GM18867 (cell line): ENCODE measurements at regions not wholly inside any gene's neighbourhood (a gene's known extent, or its start where the extent isn't known, plus 50 kb on each side); places are given as distances from the start of the nearest gene placed in this dataset.

Experiments used
- ATAC-seq: cut with Tn5 transposase; IDR thresholded peaks from one replicate; pipeline ENCODE4 v1.9.1; 2021; ENCODE audit warnings: mild to moderate bottlenecking, moderate library complexity; ENCODE audit not compliant: unreplicated experiment

DNA sequence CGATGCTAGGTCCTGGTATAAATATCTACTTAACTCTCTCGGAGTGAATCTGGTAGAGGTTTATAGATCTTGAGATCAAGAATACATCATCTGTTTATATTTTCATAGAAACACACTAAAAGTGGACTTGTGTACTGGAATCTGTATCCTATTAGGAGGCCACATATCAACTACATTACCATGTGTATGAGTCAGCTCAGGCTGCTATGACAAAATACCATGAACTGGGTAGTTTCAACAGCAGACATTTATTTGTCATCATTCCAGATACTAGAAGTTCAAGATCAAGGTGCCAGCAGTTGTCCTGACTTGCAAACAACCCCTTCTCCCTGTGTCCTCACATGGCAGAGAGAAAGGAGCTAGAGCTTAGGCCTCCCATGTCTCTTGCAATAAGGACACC lies 113.9 kb upstream of the PFKP start:
- ATAC-seq = no peak

GRCh38 chr10:2951235-2951835 lies 116.0 kb upstream of the PFKP start:
- peak; percentile 26 for ATAC-seq

GRCh38 chr10:2950546-2950945 lies 116.8 kb upstream of the PFKP start:
- no peak for ATAC-seq

DNA sequence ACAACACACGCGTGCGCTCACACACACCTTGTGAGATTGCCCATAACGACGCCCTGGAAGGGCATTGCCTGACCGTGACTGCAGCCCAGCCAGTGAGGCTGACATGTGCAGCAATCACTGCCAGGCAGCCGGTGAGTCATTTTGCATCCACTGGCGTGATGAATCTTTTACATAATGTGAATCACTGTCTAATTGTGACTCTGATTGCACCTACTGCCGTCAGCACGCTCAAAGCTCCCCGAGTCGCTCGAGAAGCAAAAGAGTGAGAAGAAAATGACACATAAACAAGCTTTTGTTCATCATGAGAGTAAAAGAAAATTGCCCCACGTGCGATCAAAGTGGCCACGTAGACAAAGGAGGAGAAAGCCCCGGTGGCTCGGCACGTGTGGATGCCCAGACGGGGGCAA lies 117.4 kb upstream of the PFKP start:
- ATAC-seq = peak; percentile 66

DNA sequence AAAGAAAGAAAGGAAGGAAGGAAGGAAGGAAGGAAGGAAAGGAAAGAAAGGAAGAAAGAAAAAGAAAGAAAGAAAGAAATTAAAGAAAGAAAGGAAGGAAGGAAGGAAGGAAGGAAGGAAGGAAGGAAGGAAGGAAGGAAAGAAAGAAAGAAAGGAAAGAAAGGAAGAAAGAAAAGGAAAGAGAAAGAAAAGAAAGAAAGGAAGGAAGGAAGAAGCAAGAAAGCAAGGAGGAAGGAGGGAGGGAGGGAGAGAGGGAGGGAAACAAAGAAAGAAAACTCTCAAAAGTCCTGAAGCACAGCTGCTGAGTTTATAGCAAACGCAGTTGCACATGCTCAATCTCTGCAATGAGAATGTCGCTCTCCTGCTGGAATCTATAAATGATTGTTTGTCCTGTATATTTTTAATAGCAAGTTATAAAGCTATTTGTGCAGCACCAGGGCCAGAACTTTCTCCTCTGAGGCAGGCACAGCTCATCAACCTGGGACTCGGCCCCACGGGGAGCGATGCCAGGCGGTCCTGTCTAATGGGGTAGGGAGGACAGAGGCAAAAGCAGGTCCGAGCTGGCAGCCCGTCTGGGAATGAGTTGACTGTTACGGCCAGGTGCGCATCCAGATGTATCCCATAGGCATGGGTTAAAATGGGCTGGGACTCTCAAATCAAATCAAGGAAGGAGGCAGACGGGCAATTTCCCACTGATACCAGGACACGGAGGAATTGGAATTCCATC lies 118.0 kb upstream of the PFKP start:
- no peak for ATAC-seq

- ATAC-seq = peak; percentile 75
Measured at GRCh38 chr10:2948127-2948854, 119.1 kb upstream of the PFKP start.

- ATAC-seq = no peak
Measured at GRCh38 chr10:2944788-2945187, 122.6 kb upstream of the PFKP start.

DNA sequence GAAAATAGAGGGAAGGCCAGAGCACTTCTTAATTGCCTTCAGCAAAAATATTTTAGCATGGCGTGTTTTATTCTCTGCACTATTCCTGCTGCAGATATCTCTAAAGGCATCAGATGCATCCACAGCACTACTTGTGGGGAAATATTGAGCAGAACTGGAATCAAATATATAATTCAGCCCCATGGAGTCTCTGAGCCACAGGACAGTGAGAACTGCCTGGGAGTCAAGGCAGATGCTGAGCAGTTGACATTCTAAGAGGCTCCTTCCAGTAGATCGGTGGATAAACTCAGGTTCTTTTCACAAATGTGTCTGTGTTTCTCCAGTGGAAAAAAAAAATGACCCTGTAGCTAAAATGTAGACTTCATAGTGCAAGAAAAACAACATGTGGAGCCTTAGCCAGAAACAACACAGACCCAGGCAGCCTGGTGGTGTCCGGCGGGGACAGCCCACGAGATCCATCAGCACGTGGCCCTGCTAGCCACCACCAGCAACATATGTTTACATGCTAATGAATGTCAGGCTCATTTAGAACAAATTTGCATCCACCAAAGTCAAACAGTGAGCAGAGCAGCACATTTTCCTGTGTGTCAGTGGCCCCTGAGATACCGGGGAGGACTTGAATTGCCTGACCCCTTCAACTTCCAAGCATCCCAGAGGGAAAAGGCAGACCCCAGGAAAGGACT lies 123.3 kb upstream of the PFKP start:
- no peak for ATAC-seq

DNA sequence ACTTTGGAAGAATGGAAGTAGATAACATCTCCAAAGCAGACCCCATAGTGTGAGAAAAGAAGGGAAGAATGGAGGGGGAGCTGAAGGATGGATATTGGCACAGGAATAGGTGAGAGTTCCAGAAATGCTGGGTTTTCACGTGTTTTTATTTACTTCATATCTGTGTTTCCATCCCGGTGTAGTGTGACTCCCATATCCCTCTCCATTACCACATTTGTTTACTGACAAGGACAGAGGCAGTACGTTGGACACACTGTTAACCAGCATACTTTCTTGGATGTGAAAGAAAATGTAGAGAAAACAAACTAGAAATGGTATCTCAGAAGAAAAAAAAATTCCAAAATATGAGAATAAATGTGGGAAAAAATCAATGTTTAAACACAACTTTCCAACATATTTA lies 124.4 kb upstream of the PFKP start:
- ATAC-seq = no peak

DNA sequence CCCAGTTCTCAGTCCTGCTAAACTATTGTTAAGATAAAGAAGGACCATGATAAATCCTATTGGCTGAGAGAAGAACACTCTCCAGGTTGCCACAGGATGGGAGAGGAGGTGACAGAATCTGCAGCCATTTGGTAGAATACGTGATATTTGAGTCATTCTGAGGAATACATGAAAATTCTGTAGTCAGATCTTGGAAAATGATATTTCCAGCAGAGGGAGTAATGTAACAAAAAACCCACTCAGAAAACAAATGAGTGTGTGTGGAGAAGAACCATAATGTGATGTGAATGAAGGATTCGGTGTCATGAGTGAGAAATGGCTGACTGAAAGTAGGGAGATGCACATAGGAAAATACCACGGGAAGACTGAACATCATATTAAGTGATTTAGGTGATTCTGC lies 128.5 kb upstream of the PFKP start:
- ATAC-seq = no peak

- ATAC-seq = no peak
Measured at GRCh38 chr10:2936816-2937215, 130.5 kb upstream of the PFKP start.

- ATAC-seq = no peak
Measured at GRCh38 chr10:2935647-2936386, 131.5 kb upstream of the PFKP start.

- no peak for ATAC-seq
Measured at GRCh38 chr10:2933924-2934323, 133.4 kb upstream of the PFKP start.

GRCh38 chr10:2933519-2933918 lies 133.8 kb upstream of the PFKP start:
- ATAC-seq = no peak

DNA sequence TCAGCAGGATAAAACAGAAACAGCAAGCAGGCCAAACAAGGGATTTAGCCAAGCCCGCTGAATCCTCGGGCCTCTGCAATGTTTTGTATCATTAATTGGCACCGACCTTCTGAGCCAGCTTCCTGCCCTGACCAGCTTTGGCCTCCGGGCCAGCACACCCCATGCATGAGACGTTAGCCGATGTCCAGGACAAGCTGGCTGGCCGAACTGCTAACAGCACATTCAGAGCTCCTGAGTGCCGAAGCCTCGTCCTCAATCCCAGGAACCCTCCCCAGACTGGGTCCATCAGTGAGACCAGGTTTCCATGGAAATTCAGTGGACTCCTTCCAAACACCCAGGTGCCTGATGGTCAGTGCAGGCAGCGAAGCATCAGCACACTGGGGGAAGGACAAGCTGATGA lies 134.3 kb upstream of the PFKP start:
- ATAC-seq = no peak

DNA sequence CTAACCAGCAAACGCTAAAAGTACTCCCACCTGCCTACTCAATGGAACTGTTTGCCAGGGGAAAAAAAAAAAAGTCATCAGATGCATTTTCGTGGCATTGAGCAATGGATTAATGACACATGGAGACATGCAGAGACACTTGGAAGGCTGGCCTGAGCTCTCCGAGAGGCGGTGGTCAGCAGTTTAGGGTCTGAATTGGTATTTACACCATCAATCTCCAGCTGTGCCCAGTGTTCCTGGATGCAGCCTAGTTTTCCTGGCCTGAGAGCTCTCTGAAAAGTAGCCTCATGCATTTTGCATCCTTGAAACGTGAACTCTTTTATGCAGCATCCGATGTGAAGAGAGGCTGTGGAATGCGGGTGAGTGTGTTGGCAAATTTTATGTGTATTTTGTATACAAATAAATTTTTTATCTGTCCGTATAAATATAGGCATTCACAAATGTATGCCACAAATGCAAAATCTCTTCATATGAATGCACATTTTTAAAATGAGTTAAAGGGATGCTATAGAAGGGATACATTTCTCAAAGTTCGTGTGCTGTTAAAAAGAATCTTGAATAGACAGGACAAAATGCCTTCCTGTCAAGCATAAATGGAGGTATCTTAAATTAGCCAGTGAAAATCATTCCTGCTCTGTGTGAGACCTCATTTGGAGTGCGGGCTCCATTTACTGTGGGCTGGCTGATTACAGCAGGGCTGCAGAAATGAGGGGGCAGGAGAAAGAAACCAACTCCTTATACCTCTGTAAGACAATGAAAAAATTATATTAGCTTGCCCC lies 137.7 kb upstream of the PFKP start:
- ATAC-seq = no peak

GRCh38 chr10:2927958-2928840 lies 139.1 kb upstream of the PFKP start:
- ATAC-seq = peak; percentile 93

GRCh38 chr10:2926918-2927660 lies 140.3 kb upstream of the PFKP start:
- ATAC-seq = no peak
